ENCODE measurements at regions not wholly inside any gene's neighbourhood (a gene's known extent, or its start where the extent isn't known, plus 50 kb on each side); places are given as distances from the start of the nearest gene placed in this dataset.

GRCh38 chr12:73342733-73343132, 1070.6 kb downstream of the TRHDE start:
- Histone ChIP-seq H3K9me3 (ENCODE audit: low read length) (no peaks in the 10 kb centered on the region), H3K27ac (ENCODE audit: low read length) (no peak overlapping the region), H3K4me2 (ENCODE audit: low read length) (no peak overlapping the region), H2AFZ (ENCODE audit: low read depth, low read length) (no peak overlapping the region), H3K9ac (ENCODE audit: low read length) (no peak overlapping the region), H4K20me1 (ENCODE audit: insufficient read depth) (no peaks in the 10 kb centered on the region), H3K4me3 (ENCODE audit: low read length) (no peak overlapping the region), H3K9me2 (ENCODE audit: insufficient read depth, low read length) (no peaks in the 10 kb centered on the region), H3K36me3 (ENCODE audit: insufficient read depth, low read length) (no peaks in the 10 kb centered on the region), H3F3A (ENCODE audit: insufficient read depth, low read length, poor library complexity, severe bottlenecking) (no peaks in the 10 kb centered on the region), H3K27me3 (ENCODE audit: insufficient read depth, low read depth, low read length) (no peaks in the 10 kb centered on the region), H3K79me2 (replicated peaks; ENCODE audit: insufficient read depth, low read length) (no peaks in the 10 kb centered on the region)
- TF ChIP-seq TAF1 (IDR thresholded peaks at IDR 0.05; ENCODE audit: low read depth) (no peak), RAD21 (conservative IDR thresholded peaks at IDR 0.05) (no peak), POLR2AphosphoS5 (IDR thresholded peaks at IDR 0.05) (no peak), SMC3 (conservative IDR thresholded peaks at IDR 0.05; ENCODE audit: poor library complexity) (no peak), REST (IDR thresholded peaks at IDR 0.05; ENCODE audit: borderline replicate concordance) (no peak), CTCF (IDR thresholded peaks at IDR 0.05; ENCODE audit: poor library complexity, severe bottlenecking) (no peak), MXI1 (conservative IDR thresholded peaks at IDR 0.05; ENCODE audit: poor library complexity, severe bottlenecking) (no peak), EZH2 (IDR thresholded peaks at IDR 0.05; ENCODE audit: borderline replicate concordance, insufficient read depth, low read length, poor library complexity, severe bottlenecking) (no peak), EP300 (conservative IDR thresholded peaks at IDR 0.05; ENCODE audit: poor library complexity, severe bottlenecking) (no peak)

GRCh38 chr12:73352826-73353225, 1080.7 kb downstream of the TRHDE start:
- H4K20me1 ChIP-seq (ENCODE audit: insufficient read depth), result no peaks in the 10 kb centered on the region
- TF ChIP-seq REST (IDR thresholded peaks at IDR 0.05; ENCODE audit: borderline replicate concordance), result no peak
- no peak for TF ChIP-seq TAF1 (IDR thresholded peaks at IDR 0.05; ENCODE audit: low read depth)
- TF ChIP-seq SMC3 (conservative IDR thresholded peaks at IDR 0.05; ENCODE audit: poor library complexity), result no peak
- TF ChIP-seq EP300 (conservative IDR thresholded peaks at IDR 0.05; ENCODE audit: poor library complexity, severe bottlenecking), result no peak
- TF ChIP-seq RAD21 (conservative IDR thresholded peaks at IDR 0.05), result no peak
- no peak for TF ChIP-seq CTCF (IDR thresholded peaks at IDR 0.05; ENCODE audit: poor library complexity, severe bottlenecking)
- TF ChIP-seq POLR2AphosphoS5 (IDR thresholded peaks at IDR 0.05), result no peak
- no peak for TF ChIP-seq EZH2 (IDR thresholded peaks at IDR 0.05; ENCODE audit: borderline replicate concordance, insufficient read depth, low read length, poor library complexity, severe bottlenecking)
- TF ChIP-seq MXI1 (conservative IDR thresholded peaks at IDR 0.05; ENCODE audit: poor library complexity, severe bottlenecking), result no peak

More at GRCh38 chr12:73352826-73353225, 1080.7 kb downstream of the TRHDE start:
- Histone ChIP-seq H3K27ac (ENCODE audit: low read length) (no peak overlapping the region), H3K4me2 (ENCODE audit: low read length) (no peak overlapping the region), H3K36me3 (ENCODE audit: insufficient read depth, low read length) (no peaks in the 10 kb centered on the region), H3K27me3 (ENCODE audit: insufficient read depth, low read depth, low read length) (no peaks in the 10 kb centered on the region), H3K4me3 (ENCODE audit: low read length) (no peak overlapping the region), H3K9me3 (ENCODE audit: low read length) (no peaks in the 10 kb centered on the region), H3F3A (ENCODE audit: insufficient read depth, low read length, poor library complexity, severe bottlenecking) (no peaks in the 10 kb centered on the region), H3K9ac (ENCODE audit: low read length) (no peak overlapping the region), H2AFZ (ENCODE audit: low read depth, low read length) (no peak overlapping the region), H3K79me2 (replicated peaks; ENCODE audit: insufficient read depth, low read length) (no peaks in the 10 kb centered on the region), H3K9me2 (ENCODE audit: insufficient read depth, low read length) (no peaks in the 10 kb centered on the region)

Data from neural cell (in vitro differentiated cells).